ACHN (cell line): ENCODE measurements at regions not wholly inside any gene's neighbourhood (a gene's known extent, or its start where the extent isn't known, plus 50 kb on each side); places are given as distances from the start of the nearest gene placed in this dataset.
"Not testable (repeated sequence)": the region's sequence is repeated elsewhere in the genome, so short reads cannot be mapped to it uniquely, and the experiment has no call there.

Experiments used
- DNase-seq: peaks from one replicate; pipeline ENCODE4 v3.0.0-alpha.2; 2015
- in situ Hi-C: cut with HindIII; loops from 2 replicates; pipeline ENCODE4 v1.10.0; 2017; ENCODE audit warnings: low sequenced_read_pairs, low pct_ligation_motif_present, low pct_unique_long_range_greater_than_20kb

DNA sequence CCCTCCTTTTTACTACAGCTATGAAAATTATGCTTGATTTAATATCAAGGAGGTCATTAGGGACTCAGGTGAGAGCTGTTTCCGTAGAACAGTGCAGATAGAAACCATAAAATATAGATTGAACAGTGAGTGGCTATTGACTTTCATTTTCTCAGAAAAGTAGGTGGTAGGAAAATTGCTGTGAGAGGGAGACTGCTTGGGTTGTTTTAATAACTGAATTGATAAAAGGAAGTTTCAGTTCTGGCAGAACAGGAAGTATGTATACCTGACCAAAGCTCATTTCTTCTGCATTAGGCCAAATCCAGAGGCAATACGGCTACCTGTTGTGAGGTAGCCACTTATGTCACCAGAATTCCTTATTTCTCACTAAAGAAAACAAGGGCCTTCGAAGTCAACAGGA lies 761.7 kb upstream of the ARRDC3 start:
- no peak for DNase-seq
- in situ Hi-C loops, result no loop called here

DNA sequence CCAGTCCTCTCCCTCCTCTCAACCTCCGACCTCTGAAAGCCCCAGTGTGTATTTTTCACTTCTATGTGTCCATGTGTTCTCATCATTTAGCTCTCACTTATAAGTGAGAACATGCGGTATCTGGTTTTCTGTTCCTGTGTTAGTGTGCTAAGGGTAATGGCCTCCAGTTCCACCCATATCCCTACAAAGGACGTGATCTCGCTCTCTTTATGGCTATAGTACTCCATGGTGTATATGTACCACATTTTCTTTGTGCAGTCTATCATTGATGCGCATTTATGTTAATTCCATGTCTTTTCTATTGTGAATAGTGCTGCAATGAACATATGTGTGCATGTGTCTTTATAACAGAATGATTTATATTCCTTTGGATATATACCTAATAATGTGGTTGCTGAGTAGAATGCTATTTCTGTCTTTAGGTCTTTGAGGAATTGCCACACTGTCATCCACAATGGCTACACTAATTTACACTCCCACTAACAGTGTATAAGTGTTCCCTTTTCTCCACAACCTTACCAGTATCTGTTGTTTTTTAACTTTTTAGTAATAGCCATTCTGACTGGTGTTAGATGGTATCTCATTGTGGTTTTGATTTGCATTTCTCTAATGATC lies 749.3 kb upstream of the ARRDC3 start:
- in situ Hi-C loops, result not testable (repeated sequence)

DNA sequence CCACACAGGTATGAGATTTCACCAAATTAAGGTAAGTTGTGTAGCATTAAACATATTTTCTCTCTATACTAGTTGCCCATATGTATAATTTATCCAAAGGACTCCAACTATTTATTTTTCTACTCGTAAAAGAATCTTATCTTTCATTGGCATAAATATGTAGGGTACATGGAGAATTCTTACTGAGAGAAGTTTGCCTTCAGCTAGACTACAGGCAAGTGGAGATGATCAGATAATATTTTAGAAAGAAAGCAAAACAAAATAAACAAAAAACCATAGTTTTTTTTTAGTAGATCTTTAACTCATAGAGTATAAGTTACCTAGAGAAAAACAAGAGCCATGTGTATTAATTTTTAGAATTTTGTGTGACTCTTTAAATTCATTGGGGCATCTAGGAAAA lies 743.1 kb upstream of the ARRDC3 start:
- in situ Hi-C loops, result no loop called here
- no peak for DNase-seq

More for the DNA sequence above, 749.3 kb upstream of the ARRDC3 start:
- DNase-seq, result not testable (repeated sequence)

DNA sequence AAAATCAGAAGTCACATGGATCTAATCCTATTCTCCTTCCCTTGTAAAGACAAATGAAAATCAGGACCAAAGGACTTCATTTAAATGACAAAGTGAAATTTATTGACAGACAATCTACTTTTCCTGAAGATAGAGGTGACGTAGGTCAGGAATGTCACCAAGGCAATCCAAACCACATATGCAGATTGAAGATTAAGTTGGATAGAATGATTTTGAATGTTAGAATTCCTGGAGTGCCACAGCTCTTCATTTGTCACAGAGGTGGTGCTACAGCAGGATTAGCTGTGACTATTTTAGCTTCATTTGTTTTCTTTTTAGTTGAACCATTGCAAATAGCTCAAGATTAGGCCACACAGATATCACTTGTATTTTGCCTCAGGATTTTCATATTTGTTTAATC lies 736.0 kb upstream of the ARRDC3 start:
- in situ Hi-C loops, result no loop called here
- DNase-seq, result no peak

DNA sequence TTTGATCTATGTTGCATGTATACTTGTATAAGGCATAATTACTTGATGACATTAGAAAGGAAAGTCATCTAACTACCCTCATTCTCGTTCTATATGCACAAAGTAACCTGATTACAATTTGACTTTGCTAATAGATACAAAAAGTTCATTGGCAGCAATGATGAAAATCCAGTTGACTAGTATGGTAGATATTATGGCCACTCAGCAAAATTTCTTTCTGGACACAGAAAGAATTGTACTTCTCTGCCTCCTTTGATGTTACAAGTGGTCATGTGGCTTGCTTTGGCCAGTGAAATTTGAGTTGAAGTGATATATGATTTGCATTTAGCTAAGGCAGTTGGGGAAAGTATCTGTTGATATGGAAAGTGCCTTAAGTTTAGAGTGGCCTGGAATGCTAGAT lies 723.7 kb upstream of the ARRDC3 start:
- DNase-seq, result no peak
- in situ Hi-C loops, result no loop called here

DNA sequence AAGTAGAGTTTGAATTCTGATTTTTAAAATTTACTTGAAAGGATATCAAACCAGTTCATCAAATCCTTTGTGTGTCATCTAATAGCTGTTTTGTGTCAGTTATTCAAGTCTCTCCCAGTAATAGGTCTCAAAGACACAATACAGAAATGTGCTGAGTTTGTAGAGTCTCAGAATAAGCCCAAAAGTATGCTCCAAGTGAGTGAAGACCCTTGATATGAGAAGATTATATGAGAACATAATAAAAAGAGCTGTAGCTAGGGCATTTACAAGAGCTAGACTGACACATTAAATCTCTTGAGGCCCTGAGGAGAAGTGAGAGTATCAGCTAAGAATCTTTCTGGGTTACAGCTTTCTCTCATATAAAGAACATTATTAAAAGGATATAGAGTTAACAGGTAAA lies 721.0 kb upstream of the ARRDC3 start:
- no peak for DNase-seq
- in situ Hi-C loops, result no loop called here

DNA sequence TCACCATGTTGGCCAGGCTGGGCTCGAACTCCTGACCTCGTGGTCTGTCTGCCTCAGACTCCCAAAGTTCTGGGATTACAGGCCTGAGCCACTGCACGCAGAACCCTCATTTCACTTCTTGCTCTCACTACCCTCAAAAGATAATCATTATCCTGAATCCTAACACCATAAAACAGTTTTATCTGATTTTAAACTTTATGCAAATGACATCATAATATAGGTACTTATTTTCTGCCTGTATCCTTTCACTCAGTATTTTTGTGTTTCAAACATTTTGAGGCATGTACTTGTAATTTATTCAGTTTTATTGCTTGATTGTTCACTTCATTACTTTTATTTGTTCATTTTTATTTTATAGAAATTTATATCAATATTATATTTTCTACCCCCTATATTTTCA lies 719.2 kb upstream of the ARRDC3 start:
- in situ Hi-C loops, result no loop called here
- DNase-seq, result no peak

DNA sequence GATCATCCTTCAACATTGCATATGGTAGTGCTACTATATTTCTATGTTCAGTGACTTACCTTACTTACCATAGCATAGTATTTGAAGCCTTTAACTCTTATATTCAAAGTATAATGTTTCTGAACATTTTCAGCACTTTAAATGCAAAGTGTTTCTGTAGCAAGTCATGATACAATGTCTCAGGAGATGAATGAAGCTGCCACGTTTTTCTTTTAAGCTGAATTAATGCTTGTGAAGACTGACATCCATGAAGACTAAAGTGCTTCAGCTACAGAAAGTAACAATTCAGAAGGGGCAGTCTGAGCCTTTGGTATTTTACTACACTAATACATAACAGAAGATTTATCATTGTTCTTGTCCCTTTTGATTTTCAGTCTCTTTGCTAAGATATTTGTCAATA lies 709.1 kb upstream of the ARRDC3 start:
- DNase-seq, result no peak
- in situ Hi-C loops, result no loop called here

DNA sequence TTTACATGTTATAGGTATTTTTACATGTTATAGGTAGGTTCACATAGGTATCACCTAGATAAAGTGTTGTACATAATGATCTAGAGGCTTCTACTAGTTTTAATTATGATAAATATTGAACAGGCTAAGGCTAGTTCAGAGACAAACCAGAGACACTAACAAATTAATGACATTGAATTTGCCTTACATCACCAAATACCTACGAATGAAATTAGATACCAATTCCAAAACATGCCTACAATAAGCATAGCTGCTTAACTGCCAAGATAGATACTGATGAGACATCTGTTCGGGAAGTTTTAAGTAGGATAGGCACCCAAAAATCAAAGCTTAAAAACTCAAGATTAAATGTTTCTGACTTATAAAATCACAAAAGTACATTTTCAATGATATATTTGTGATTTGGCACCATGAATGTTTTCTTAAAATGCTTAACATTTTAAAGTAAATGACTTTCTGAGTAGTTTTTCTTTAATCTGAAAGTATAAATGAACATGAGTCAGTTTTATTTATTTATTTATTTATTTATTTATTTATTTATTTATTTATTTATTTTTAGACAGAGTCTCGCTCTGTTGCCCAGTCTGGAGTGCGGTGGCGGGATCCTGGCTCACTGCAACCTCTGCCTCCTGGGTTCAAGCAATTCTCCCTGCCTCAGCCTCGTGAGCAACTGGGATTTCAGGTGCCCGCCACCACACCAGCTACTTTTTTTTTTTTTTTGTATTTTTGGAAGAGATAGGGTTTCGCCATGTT lies 703.1 kb upstream of the ARRDC3 start:
- no peak for DNase-seq
- in situ Hi-C loops, result no loop called here

DNA sequence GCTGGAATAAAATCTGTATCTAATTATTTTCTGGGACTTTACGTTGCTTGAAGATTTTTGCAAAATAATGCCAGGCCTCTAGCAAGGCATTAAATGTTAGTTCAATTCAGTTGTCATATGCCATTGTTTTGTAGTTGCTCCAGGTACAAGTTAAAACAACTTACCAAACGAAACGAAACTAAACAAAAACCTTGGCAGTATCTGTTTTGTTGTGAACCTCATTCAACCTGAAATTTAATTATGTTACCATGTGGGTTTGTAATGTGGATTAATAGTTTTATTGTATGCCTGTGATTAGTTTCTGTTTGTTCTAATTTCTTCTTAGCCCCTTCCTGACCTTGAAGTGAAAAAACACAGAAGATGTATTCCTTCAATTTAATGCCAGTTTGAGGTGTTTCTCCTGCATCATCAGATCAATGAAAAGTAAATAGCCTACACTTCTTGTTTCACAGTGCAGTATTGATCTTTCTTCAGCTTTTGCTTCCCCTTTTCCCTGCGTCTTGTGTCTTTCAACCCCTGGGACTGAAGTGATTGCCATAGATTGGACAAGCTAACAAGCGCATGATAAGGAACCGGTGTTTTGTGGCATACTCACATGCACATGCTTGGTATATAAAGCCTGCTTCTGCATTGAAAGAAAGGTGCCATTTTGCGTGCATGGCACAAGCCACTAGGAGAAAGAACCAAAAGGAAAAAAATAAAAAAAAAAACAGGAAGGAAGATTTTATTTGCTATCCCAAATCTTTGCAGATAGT lies 699.0 kb upstream of the ARRDC3 start:
- in situ Hi-C loops, result no loop called here
- DNase-seq, result no peak

DNA sequence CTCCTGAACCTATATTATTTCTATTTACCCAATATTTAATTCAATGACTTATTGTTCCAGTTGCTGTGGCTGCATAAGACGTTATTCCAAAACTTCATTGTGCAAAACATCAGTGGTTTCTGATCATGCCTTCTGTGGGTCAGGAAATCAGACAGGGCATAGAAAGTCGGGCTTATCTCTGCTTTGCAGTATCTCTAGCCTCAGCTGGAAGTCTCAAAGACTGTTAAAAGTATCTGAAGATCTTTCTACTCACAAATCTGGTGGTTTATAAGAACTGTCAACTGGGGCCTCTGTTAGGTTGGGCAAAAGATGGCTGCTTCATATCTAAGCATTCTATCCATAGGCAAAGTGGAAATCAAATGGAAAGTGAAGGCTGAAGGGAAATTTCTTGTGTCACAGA lies 687.7 kb upstream of the ARRDC3 start:
- DNase-seq, result no peak
- in situ Hi-C loops, result no loop called here

DNA sequence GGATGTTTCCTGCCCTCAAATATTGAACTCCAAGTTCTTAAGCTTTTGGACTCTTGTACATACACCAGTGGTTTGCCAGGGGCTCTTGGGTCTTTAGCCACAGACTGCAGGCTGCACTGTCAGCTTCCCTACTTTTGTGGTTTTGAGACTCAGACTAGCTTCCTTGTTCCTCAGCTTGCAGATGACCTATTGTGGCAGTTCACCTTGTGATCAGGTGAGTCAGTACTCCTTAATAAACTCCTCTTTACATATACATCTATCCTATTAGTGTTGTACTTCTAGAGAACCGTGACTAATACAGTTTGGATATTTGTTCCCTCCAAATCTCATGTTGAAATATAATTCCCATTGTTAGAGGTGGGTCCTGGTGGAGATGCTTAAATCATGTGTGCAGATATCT lies 681.9 kb upstream of the ARRDC3 start:
- in situ Hi-C loops, result no loop called here
- DNase-seq, result no peak

DNA sequence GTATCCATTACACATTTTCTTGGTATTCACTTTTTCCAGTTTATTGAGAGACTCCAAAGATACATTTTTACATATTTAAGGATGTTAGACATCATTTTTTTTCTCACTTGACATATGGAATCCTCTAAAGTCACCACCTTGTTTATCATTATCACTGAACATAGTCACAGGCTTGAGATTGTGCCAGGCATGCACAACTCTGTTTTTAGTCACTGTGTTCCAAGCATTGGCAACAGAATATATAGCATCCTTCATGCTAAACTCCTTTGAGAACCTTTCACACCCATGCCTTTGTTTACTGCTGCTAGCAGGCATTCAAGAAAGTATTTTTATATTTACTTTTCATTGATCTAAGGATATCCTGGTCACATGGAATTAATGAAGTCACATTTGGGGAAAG lies 668.6 kb upstream of the ARRDC3 start:
- DNase-seq, result no peak
- in situ Hi-C loops, result no loop called here

DNA sequence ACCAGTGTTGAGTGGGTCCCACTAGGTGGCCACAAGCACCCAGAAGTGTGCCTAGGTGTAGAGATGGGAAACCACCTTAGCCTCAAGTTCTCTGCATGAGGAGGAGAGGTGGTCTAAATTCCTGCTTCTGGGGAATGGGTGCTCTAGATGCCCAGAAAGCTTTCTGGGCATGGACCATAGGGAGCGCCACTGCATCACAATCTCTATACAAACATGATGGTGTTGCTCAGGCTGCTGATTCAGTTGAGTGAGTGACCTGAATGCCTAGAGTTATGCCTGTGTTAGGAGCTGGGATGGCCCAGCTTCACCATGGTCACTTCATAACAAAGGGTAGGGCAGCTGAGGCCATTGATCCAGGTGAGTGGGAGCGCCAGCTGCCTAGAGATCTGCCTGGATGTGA lies 667.9 kb upstream of the ARRDC3 start:
- in situ Hi-C loops, result no loop called here
- DNase-seq, result no peak

DNA sequence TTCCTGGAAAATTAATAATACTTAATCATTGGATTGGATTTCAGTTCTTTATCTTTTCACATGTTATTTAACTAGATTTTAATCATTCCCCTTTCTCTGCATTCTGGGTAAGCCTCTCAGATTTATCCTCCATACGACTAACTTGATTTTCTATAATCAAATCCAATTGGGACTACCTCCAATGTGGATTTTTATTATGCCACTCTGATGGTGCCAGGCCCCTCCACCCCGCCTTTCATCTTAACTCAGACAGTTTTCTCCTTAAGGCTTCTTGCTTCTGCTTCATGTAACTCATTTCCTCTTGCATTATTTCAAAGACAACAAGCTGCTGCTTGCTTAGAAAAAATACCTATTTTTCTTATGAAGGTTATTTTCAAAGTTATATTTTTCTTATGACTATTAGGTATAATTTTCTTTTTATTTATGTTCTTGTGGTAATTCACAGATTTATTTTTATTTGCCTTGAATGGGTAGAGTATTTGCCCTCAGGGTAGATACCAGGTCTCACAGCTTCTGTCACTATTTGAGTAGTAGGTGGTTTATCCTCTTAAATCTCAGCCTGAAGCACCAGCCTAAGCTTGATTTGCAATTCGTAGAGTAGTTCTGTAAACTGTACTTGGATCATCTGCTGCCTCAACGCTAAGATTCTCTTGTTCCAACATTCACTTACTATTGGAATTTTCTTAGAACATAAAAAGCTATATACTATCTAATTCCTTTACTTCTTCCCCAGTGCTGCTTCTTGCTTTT lies 659.0 kb upstream of the ARRDC3 start:
- DNase-seq, result no peak
- in situ Hi-C loops, result no loop called here

DNA sequence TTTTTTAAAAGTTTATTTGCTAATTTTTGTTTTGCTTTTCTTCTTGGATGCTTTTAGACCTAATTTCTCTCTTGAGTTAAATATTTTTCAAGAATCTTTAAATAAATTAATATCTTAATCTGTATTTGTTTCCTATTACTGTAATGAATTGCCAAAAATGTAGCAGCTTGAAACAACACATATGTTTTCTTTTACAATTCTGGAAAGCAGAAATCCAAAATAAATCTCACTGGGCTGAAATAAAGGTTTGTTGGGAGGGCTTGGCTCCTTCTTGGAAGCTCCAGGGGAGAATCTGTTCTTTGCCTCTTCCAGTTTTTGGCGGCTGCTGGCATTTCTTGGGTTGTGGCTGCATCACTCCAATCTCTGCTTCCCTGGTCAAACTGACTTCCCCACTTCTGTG lies 658.1 kb upstream of the ARRDC3 start:
- in situ Hi-C loops, result no loop called here
- DNase-seq, result no peak

DNA sequence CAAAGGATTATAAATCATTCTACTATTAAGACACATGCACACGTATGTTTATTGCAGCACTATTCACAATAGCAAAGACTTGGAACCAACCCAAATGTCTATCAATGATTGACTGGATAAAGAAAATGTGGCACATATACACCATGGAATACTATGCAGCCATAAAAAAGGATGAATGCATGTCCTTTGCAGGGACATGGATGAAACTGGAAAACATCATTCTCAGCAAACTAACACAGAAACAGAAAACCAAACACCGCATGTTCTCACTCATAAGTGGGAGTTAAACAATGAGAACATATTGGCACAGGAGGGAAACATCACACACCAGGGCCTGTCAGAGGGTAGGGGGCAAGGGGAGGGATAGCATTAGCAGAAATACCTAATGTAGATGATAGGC lies 646.7 kb upstream of the ARRDC3 start:
- in situ Hi-C loops, DNase-seq: not testable (repeated sequence)

DNA sequence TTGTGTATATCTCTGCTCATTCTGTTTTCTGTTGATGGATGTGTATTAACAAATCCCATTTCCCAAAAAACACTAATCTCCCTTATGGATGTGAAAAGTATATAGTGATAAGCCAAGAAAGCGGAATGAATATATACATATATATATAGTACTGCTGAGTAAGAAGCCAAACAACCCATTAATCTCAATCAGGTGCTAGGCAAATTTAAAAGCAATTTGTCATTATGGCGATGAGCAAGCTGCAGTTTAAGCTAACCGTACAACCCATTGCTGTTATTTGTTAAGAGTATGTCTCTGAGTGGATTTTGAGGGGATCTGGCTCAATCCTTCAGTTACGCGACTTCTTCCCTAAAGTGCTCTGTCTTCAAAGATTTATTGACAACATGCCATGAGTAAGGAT lies 640.4 kb upstream of the ARRDC3 start:
- DNase-seq, result no peak
- in situ Hi-C loops, result no loop called here

DNA sequence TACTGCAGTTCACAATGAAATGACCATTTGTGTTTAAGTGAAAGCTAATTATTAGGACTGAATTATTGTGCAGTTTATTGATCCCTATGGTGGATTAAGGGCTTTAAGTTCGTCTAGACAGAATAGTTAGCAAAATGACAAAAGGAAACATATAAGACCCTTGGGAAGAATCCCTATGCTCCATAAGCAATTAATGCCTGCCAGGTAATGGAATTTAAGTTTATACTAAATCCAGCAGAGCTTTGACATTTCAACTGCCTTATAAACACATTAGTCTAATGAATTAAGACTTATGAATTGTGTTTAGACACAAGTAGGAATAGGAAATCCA lies 640.0 kb upstream of the ARRDC3 start:
- in situ Hi-C loops, result no loop called here
- DNase-seq, result no peak
